ENCODE measurements at regions not wholly inside any gene's neighbourhood (a gene's known extent, or its start where the extent isn't known, plus 50 kb on each side); places are given as distances from the start of the nearest gene placed in this dataset.

GRCh38 chr6:79302341-79302740, 67.9 kb upstream of the HMGN3 start:
- no peak for DNase-seq

GRCh38 chr6:79301290-79301689, 66.8 kb upstream of the HMGN3 start:
- no peak for DNase-seq

GRCh38 chr6:79296211-79296610, 61.7 kb upstream of the HMGN3 start:
- DNase-seq = no peak

Data from NCI-H2081 (cell line).